Suprapubic skin (tissue), 3 donors: ENCODE measurements at regions not wholly inside any gene's neighbourhood (a gene's known extent, or its start where the extent isn't known, plus 50 kb on each side); places are given as distances from the start of the nearest gene placed in this dataset.

Source experiments
- EP300 ChIP-seq: sonication (generic); formaldehyde crosslinking; IDR thresholded peaks from one replicate; pipeline ENCODE4 v1.6.1; 2017; ENCODE audit warnings: antibody characterized with exemption
- POLR2A ChIP-seq, 2 donors: fragments of 450-650 bp; IDR thresholded peaks; one replicate each; pipeline ENCODE4 v1.6.1; 2017; ENCODE audit warnings: antibody characterized with exemption in 2 of 2, mild to moderate bottlenecking in 2 of 2, moderate library complexity in 2 of 2
- TF ChIP-seq, protein P1 (sequence below), 2 donors: fragments of 200-600 bp in 1 of 2; fragments of 450-650 bp in 1 of 2; sonication (generic) in 1 of 2; IDR thresholded peaks; one replicate each; pipeline ENCODE4 v1.5.1; 2016 to 2019; ENCODE audit warnings: antibody characterized with exemption in 2 of 2, mild to moderate bottlenecking in 1 of 2, moderate library complexity in 1 of 2

DNA sequence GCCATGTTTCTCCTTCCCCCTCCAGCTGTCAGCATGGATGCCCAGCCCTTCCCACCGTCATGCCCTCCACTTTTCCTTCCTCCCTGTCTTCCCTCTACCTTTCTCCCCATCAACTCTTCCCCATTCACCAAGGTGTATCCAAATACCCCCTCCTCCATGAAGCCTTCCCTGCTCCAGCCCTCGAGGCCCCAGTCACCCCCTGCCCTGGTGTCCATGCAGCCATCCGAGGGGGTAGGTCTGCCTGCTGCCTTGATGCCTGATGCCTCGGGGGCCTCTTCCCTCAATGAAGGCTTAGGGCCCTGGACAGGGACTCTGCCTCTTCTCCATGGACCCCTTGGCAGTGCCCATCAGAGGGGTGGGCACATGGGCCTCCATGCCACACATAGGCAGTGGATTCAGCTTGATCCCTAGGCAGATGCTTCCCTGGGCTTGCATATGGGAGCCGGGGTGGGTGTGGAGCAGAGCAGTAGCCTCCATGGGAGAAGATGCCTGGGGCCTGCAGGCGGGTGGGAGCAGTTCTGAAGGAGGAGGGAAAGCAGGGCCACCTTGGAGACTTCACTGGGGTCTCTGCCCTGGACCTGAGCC lies 795.8 kb downstream of the BRD1 start:
- TF ChIP-seq, protein P1, sequence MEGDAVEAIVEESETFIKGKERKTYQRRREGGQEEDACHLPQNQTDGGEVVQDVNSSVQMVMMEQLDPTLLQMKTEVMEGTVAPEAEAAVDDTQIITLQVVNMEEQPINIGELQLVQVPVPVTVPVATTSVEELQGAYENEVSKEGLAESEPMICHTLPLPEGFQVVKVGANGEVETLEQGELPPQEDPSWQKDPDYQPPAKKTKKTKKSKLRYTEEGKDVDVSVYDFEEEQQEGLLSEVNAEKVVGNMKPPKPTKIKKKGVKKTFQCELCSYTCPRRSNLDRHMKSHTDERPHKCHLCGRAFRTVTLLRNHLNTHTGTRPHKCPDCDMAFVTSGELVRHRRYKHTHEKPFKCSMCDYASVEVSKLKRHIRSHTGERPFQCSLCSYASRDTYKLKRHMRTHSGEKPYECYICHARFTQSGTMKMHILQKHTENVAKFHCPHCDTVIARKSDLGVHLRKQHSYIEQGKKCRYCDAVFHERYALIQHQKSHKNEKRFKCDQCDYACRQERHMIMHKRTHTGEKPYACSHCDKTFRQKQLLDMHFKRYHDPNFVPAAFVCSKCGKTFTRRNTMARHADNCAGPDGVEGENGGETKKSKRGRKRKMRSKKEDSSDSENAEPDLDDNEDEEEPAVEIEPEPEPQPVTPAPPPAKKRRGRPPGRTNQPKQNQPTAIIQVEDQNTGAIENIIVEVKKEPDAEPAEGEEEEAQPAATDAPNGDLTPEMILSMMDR (IDR thresholded peaks at IDR 0.05) = no peak
- TF ChIP-seq EP300 (no peak), POLR2A (IDR thresholded peaks at IDR 0.05) (no peak)
